ENCODE measurements at regions not wholly inside any gene's neighbourhood (a gene's known extent, or its start where the extent isn't known, plus 50 kb on each side); places are given as distances from the start of the nearest gene placed in this dataset.

- TF ChIP-seq CTCF (IDR thresholded peaks at IDR 0.05) (no peak), POLR2AphosphoS5 (IDR thresholded peaks at IDR 0.05) (no peak)
These were observed 108.5 kb upstream of the MAP1B start for GRCh38 chr5:71998746-71999145.

Data from esophagus muscularis mucosa (tissue), 3 donors.